Medulla oblongata (tissue), 1 donor: ENCODE measurements at regions not wholly inside any gene's neighbourhood (a gene's known extent, or its start where the extent isn't known, plus 50 kb on each side); places are given as distances from the start of the nearest gene placed in this dataset.
"Not testable (repeated sequence)": the region's sequence is repeated elsewhere in the genome, so short reads cannot be mapped to it uniquely, and the experiment has no call there.

Experiments
- DNase-seq: peaks from one replicate; pipeline ENCODE4 v3.0.0-alpha.2; 2015; ENCODE audit errors: extremely low spot score

DNA sequence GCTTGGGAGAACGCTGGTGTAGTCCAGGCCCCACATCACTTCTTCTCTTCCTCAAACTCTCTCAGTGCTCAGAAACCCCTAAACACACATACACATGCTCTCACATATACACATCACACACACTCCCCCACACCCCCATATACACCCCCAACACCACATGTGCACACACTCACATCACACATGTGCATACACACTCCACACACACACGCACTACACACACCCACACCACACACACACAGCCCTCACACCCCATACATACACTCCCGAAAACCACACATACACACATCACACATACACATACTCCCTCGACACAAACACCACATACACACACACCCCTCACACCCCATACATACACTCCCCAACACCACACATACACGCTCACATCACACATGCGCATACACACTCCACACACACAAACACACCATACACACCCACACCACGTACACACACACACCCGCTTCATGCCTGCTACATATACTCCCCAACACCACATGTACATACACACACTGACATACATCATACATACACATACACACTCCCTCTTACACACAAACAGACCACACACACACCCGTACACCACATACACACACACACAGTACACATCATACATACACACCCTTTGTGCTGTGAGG lies 110.3 kb upstream of the TMEM170B start:
- no peak for DNase-seq

DNA sequence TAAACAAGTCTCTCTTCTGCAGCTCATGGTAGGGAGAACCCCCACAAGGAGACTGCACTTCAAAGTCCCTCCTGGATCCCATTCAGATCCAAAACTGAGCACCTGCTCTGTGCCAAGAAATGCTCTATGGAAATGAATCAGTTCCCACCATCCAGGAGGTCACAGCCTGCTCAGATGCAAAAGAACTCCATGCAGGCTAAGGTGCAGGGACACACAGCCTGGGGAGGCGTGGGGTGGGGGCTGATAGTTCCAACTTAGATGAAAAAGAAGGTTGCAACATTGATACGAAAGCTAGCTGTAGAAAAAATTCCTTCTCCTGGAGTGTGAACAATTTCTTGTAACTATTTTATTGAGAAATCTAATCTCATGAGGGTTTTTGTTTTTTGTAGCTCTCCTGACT lies 111.0 kb upstream of the TMEM170B start:
- no peak for DNase-seq

DNA sequence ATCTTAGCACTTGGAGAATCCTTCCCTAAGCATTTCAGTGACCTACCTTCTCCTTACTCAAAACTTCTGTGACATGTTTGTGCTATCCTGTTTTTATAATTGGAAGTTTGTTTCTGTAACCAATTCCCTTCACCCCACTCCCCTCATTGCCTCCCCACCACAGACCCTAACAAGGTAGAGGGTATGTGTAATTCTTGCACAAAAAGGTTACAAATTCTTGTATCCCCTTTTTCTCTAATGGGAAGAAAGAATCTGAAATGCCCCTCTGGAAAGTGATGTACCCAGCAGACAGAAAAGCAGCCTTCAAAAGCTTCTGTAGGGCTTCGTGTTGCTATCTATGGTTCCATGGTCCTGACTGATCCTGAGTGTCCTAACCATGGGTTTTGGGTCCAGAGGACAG lies 111.7 kb upstream of the TMEM170B start:
- no peak for DNase-seq

DNA sequence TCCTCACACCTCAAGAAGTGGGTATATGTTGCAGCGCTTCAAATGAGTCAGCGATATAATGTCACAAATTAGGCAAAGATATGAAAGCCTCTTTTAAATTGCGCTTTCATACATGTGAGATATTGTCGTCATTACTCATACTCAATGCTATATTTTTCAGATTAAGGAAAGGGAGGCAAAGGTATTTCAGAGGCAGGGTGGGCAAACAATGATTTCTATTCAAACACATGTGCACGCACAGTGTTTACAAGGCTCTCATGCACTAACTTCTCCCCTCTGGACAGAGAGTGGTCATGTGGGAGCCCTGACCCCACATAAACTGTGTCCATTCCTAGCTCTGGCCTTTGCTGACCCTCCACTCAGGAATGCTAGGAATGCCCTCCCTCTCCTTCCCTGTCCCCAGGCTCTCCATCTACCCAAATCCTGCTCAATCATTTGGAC lies 112.1 kb upstream of the TMEM170B start:
- DNase-seq: no peak

DNA sequence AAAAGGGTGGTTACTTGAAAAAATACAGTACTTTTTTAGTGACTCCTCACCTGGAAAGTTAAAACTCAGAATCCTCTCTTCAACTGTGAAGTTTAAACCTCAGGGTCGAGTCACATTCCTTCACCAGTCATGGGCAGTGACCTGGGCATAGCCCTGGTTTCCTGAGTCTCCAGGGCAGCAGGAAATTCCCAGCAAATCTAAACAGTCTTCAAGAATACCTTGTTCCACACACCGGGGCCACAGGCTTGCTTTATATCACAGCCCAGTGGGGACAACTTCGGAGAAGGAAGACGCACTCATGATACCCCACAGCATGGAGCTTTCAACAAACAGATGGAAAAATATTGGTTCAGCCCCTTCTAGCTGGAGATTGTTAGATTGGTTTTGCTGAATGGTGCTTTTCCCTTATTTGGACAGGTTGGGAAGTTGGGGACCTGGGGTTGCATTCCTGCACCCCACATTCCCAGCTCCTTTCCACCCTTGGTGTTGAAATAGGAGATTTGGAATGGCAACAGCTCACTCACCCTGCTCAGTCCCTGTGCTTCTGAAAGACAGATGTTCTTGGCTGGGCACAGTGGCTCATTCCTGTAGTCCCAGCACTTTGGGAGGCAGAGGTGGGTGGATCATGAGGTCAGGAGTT lies 113.0 kb upstream of the TMEM170B start:
- no peak for DNase-seq

DNA sequence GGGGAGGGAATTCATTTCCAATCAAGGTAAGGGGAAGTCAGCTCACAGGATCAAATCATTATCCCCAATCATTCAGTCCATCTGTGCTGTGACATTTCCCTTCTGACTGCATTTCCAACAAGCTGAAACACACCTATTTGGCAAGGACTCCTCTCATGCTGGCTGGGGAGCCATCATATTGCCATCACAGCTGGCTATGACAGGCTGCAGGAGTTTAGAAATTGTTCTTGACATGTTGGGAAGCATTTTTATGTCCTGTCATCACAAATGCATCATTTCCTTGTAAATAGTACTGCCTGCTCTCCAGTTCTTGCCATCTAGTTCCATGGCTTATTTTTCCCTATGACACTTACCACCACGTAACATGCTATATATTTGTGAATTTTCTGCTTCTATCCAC lies 113.9 kb upstream of the TMEM170B start:
- DNase-seq: no peak

DNA sequence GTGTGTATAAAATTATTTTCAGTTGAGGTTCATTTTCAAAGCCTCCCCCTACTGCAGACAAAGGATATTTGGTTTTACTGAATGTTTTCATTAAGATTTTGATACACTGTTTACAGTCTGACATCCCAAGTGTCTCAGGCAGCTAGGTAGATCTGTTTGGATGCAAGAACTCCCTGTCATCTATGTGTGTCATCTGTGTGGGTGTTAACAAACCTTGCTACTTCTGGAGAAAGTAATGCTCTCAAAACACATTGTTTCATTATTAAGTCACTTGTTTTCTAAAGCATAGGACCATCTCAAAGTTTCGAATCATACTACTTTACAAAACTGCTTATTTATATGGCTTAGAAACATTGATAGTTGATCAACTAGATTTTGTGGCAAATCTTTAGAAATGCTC lies 114.5 kb upstream of the TMEM170B start:
- no peak for DNase-seq

DNA sequence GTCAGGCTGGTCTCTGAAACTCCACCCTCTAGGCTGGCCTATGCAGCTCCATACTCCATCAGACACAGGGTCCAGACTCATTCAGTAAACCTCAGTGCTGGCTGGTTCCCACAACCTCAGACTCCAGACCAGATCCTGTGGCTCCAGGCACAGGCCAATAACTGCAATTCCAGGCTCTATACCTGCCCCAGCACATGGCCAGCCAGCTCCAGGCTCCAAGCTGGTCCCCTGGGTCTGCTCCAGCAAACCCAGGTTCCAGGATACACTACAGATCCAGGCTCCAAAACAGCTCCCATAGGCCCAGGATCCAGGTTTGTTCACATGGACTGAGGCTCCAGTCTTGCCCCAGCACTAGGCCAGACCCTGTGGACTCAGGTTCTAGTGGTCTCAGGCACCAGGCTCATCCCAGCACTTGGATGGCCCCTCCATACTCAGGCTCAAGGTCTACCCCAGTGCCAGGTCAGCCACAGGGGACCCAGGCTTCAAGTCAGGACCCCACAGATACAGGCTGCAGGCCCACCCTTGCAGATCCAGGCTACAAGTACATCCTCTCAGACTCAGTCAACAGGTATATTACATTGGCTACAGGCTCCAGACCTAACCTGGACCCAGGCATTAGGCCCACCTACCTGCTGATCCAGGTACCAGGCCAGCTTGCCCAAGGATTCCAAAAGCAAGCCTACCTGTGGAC lies 117.6 kb upstream of the TMEM170B start:
- DNase-seq: no peak

DNA sequence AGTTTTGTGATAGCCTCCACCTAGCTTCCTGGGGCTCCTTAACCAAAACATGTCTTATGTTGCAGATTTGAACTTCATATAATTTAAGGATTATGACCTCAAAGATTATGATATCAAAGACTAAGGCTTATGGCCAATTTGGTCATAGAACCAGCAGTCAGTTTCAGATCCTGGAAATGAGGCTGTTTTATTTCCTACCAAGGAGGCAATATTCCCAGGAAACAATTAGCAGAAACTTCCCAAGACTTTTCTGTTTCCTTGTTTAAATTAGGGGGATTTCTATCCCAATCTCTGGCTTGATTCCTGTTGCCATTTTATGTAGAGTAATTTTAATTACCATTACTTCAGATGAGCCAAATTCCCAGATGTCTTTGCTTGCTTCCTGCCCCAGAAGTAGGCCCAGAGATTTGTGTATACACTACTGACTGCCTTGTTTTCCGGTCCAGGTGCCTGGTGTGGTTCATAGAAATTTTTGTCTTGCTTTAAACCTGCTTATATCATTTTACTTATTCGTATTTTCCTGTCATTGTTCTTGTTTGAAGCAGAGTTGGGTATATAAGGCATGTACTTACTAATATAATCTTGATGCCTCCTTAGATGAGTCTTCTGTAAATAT lies 119.2 kb upstream of the TMEM170B start:
- no peak for DNase-seq

DNA sequence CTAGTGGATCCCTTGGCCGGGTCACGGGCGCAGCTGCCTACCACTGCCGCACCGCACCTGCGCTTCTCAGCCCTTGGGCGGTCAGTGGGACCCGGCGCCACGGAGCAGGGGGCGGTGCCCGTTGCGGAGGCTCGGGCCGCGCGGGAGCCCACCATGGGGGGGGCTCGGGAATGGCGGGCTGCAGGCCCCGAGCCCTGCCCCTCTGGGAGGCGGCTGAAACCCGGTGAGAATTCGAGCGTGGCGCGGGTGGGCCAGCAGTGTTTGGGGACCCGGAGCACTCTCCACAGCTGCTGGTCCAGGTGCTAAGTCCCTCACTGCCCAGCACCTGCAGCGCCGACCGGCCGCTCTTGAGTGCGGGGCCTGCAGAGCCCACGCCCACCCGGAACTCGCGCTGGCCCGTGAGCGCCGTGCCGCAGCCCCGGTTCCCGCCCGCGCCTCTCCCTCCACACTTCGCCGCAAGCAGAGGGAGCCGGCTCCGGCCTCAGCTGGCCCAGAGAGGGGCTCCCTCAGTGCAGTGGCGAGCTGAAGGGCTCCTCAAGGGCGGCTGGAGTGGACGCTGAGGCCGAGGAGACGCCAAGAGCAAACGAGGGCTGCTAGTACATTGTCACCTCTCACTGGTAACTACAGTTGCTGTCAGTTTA lies 120.5 kb upstream of the TMEM170B start:
- DNase-seq: no peak

DNA sequence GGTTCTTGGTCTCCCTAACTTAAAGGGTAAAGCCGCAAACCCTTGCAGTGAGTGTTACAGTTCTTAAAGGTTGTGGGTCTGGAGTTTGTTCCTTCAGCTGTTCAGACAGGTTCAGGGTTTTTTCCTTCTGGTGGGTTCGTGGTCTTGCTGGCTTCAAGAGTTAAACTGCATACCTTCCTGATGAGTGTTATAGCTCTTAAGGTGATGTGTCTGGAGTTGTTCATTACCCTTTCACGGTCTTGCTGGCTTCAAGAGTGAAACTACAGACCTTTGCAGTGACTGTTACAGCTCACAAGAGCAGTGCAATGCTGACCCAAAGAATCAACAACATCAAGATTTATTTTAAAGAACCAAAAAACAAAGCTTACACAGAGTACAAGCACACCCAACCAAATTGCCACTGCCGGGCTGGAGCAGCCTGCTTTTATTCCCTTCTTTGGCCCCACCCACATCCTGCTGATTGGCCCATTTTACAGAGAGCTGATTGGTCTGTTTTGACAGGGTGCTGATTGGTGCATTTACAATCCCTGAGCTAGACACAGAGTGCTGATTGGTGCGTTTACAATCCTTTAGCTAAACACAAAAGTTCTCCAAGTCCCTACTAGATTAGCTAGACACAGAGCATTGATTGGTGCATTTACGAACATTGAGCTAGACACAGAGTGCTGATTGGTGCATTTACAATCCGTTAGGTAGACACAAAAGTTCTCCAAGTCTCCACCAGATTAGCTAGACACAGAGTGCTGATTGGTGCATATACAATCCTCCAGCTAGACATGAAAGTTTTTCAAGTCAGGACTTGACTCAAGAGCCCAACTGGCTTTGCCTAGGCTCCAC lies 121.2 kb upstream of the TMEM170B start:
- not testable (repeated sequence) for DNase-seq

DNA sequence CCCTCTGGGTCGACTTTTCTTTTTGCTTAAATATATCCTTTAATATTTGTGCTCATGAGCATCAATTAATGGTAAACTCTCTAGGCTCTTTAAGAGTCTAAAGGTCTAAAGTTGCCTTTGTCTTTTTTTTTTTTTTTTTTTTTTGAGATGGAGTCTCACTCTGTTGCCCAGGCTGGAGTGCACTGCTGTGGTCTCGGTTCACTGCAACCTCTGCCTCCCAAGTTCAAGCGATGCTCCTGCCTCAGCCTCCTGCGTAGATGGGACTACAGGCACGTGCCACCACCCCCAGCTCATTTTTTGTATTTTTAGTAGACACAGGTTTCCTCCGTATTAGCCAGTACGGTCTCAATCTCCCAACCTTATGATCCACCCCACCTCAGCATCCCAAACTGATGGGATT lies 122.0 kb upstream of the TMEM170B start:
- no peak for DNase-seq

DNA sequence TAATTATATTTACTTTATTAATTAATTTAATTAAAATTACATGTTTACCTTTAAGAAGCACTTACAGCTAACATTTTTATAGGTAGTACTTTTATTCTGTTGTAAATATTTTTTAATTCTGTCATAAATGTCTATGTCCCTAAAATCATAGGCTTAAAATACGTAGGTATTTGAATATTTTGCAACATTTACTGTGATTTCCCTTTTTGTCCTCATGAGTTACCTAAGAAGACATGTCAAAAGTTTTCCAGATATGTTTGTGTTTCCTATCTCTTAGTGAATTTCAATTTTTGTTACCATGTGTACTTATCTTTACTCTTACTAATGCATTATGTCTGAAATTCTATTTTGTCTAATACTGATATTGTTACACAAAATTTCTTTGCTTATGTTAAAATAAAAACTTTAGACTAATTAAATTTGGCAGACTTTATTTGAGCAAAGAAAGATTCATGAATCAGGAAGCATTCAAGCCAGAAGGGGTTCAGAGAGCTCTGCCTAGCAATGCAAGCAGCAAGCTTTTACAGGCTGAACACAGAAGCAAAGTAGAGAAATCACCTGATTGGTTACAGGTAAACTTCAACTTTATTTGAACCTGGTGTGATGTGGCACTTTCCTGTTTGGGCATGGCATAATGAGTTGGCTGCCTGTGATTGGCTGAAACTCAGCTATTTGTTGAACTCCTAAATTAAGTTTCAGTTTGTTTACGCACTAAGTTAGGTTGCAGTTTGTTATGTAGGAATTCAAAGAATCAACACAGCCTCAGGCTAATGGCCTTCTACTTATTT lies 123.2 kb upstream of the TMEM170B start:
- DNase-seq: no peak

DNA sequence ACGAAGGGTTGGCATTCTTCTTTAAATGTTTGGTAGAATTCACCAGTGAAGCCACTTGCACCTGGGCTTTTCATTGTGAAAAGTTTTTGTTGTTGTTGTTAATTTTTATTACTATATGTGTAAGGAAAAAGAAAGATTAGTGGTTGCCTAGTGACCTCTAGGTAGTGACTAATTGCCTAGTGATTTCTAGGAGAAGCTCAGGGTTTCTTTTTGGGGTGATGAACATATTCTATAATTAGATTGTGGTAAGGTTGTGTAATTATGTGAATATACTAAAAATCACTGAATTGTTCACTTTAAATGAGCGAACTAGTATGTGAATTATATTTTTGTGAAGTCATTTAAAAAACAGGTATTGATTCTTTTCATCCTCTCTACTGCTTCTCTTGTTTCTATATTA lies 123.8 kb upstream of the TMEM170B start:
- no peak for DNase-seq

DNA sequence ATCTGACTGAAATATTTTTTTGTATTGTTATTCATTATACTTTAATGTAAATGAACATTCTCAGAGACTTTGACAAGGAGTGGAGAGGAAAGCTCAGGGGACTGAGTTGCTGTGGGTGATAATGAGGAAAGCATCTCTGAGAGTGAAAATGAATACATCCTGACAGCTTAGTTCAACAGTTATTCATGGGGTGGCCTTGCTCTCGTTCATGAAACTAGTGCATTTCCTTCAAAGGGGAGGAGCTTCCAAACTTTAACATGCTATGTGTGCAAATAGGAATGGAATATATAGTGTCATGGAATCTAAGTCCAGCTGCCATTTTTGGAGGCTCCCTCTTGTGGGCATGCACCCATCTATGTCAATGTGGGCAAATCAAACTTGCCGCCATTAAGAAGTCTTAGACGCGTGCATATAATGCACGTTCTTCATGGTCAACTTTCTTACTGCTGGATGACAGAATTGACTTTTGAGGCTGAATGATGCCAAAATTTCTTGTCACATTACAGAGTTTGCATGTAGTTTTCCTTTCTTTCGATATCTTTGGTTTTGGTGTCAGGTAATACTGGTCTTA lies 124.3 kb upstream of the TMEM170B start:
- no peak for DNase-seq

DNA sequence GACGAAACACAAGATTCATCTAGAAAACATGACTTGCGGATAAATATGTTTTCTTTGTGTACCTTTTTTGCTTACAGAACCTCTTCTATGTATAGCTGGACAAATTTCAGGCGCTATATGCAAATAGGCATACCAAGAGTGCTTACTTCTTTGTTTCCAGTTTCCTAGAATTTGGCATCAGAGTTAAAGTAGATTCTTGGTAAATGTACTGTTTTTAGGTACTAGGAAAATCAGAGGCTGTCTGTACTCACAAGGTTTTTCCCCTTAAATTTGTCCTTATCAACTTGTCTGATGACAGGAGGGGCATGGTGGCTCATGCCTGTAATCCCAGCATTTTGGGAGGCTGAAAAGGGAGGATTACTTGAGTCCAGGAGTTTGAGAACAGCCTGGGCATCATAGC lies 124.9 kb upstream of the TMEM170B start:
- DNase-seq: no peak

DNA sequence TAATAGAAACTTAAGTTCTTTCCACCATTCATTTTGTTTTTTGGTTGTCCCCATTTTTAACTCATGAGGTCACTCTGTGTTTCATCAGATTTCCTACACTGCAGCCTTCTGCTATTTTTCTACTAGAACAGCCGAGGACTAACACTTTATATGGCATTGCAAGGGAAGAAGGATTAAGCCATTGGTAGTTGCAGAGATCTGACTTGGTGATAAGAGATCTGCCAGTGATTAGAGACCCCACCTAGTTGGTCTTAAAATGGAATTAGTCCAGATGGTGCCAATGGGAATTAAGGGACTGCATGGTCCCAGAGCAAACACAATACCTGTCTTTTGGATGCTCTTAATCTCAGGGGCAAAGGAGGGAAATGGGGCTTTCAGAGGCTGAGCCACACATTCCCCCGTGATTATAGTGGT lies 125.5 kb upstream of the TMEM170B start:
- DNase-seq: no peak

DNA sequence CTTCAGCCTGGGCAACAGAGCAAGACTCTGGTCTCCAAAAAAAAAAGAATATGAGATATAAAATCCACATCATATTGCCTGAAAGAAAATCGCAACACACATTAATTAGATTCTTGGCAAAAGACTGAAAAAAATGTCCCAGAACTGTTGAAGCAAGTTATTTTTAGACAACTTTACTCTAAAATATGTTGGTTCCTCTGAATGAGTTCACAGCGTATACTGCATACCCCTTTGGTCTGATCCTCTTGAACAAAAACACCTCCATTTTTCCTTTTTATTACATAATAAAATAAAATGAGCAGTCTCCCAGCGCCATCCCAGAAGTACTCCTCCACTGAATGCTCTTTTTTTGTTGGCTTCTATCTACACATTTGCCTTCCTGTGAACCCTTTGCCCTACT lies 126.0 kb upstream of the TMEM170B start:
- no peak for DNase-seq

DNA sequence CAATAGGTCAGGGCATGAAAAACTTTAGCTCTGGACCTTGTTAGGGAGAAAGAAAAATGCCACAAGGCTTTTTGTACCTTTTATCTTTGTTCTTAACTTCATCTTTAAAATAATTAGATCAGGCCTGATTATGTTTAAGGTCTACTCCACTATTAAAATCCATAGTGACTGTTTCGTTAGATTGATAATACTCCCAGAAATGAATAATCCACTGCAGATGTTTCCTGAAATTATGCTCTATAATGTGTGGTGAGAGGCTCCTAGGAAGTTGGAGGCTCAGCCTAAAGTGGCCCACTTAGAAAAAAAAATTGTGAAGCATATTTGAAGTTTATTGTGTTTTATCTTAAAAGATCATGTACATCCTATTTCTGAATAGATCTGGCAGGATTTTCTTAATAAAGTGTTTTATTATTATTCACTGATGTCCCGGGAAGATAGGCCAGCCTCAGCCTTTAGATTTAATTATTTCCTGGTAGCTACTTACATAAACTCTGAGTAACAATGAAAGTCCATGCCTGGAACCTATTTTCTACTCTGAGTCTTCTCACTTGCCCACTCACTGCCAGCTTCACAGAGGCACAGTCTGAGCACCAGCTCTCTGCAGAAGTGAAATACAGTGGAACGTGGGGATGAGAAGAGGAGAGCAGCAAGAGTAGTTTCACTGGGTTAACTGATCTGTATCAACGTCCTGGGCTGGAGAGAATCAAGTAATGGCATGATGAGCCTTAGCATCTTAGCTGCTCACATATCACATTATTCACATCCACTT lies 126.8 kb upstream of the TMEM170B start:
- no peak for DNase-seq
